Middle frontal gyrus (tissue), 1 donor: ENCODE measurements at regions not wholly inside any gene's neighbourhood (a gene's known extent, or its start where the extent isn't known, plus 50 kb on each side); places are given as distances from the start of the nearest gene placed in this dataset.

Experiments
- DNase-seq: peaks from one replicate; pipeline ENCODE4 v3.0.0-alpha.2; 2015; ENCODE audit warnings: low spot score; ENCODE audit errors: extremely low spot score

GRCh38 chr14:66401449-66402095 is 84.6 kb upstream of the CCDC196 start:
- no peak for DNase-seq

- no peak for DNase-seq
Measured at GRCh38 chr14:66403183-66403582, 83.0 kb upstream of the CCDC196 start.

- DNase-seq, result no peak
Measured at GRCh38 chr14:66404051-66404545, 82.1 kb upstream of the CCDC196 start.

GRCh38 chr14:66405158-66405557 is 81.0 kb upstream of the CCDC196 start:
- no peak for DNase-seq

- no peak for DNase-seq
Measured at GRCh38 chr14:66413901-66414300, 72.3 kb upstream of the CCDC196 start.

- DNase-seq, result no peak
Measured at GRCh38 chr14:66414511-66414910, 71.7 kb upstream of the CCDC196 start.

GRCh38 chr14:66420251-66421006 is 65.7 kb upstream of the CCDC196 start:
- no peak for DNase-seq

- DNase-seq, result no peak
Measured at GRCh38 chr14:66421990-66422946, 63.9 kb upstream of the CCDC196 start.

GRCh38 chr14:66425402-66425801 is 60.8 kb upstream of the CCDC196 start:
- no peak for DNase-seq

GRCh38 chr14:66426451-66426850 is 59.7 kb upstream of the CCDC196 start:
- no peak for DNase-seq

- no peak for DNase-seq
Measured at GRCh38 chr14:66432334-66432733, 53.8 kb upstream of the CCDC196 start.

- no peak for DNase-seq
Measured at GRCh38 chr14:66434464-66434863, 51.7 kb upstream of the CCDC196 start.

GRCh38 chr14:66435683-66436082 is 50.5 kb upstream of the CCDC196 start:
- no peak for DNase-seq
